GM21528 (cell line): ENCODE measurements at regions not wholly inside any gene's neighbourhood (a gene's known extent, or its start where the extent isn't known, plus 50 kb on each side); places are given as distances from the start of the nearest gene placed in this dataset.

Experiments
- ATAC-seq: cut with Tn5 transposase; IDR thresholded peaks from one replicate; pipeline ENCODE4 v1.9.1; 2021; ENCODE audit warnings: mild to moderate bottlenecking, moderate library complexity; ENCODE audit not compliant: unreplicated experiment, low FRiP score

- no peak for ATAC-seq
Observed at GRCh38 chr5:41670854-41671479, 160.6 kb upstream of the PLCXD3 start.

- ATAC-seq = no peak
Observed at GRCh38 chr5:41670216-41670615, 159.8 kb upstream of the PLCXD3 start.

DNA sequence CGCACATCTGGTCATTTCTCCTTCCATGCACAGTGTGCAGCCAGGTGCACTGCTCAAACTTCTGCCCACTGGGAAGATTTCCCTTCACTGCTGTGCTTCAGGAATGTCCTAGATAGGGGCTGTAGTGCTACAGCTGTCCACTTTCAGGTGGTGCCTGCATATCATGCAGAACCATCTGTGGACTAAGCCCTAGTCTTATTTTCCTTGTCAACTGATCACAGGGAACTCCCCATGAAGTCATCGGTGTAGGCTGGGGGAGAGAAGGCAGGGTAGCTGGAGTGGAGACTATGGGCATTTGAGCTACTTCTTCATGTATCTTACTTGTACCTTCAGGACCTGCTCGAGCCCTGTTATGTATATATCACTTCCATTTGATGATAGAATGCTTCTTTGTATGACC lies 150.9 kb upstream of the PLCXD3 start:
- no peak for ATAC-seq

DNA sequence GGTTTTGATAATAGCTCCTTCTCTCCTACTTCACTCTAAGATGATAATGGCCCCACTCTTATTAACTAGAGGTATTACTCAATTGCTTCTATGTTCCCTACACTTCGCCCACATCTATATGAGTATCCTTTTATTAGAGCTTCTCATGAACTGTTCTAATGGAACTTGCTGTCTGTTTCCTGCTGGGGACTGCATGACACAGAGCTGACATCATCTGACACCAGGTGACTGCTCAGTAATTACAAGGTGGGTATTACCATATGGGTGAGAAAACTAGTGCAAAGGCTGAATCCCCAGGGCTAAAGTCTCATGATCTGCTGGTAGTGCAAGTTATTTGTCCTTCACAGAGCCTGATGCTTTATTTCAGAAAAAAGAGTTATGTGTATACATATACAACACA lies 146.2 kb upstream of the PLCXD3 start:
- ATAC-seq = no peak

- ATAC-seq = no peak
Observed at GRCh38 chr5:41650131-41650530, 139.7 kb upstream of the PLCXD3 start.

DNA sequence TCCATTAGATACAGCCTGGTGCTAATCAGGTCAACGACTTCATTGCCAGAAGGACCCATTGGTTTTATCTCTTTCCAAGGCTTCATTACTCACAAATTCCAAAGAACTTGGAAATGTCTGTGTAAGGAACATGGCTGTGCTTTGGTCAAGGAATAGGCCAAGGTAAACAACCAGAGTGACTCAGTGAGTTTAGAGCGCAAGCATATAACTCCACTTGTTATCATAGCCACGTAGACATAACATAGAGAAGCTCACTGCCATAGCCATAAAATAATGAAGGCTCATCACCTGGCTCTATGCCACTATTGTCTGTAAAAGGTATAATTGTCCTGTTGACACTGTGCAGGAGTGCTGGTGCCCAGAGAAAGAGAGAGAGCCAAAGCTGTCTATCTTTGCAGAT lies 139.3 kb upstream of the PLCXD3 start:
- ATAC-seq = no peak

DNA sequence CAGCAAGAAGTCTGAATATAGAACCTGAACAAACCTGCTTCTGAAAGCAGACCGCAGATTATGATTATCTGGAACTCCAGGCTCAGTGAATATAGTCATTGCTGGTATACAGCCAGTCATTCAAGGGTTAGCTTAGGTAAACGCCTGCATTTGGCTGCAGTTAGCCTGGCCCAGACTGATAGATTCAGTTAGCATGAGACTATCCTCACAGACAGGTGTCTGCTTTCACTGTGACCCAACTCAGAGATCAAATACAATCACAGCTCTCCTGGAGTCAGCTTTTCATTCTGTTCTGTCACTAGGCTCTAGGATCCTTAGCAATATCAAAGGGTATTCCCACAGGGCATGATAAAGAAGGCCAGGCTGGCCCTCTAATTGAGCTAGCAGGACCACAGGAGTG lies 138.6 kb upstream of the PLCXD3 start:
- no peak for ATAC-seq

DNA sequence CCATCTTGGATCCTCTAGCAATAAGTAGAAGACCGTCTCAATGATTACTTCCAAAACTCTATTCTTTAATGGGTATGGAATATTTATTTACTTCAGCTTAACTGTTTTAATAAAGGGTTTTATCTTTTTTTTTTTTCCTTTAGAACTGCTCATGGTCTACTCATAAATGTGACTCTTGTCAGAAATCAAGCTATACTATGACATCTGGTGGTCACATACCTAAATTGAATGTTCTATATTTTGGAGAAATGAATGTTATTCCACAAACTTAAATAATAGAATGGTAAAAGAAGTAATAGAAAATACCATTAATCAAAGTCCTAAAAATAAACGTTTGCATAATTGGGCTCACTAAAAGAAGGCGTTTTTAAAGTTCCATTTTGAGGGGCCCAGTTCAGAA lies 131.2 kb upstream of the PLCXD3 start:
- ATAC-seq = no peak

- no peak for ATAC-seq
Observed at GRCh38 chr5:41638685-41639084, 128.3 kb upstream of the PLCXD3 start.

- ATAC-seq = no peak
Observed at GRCh38 chr5:41637869-41638268, 127.5 kb upstream of the PLCXD3 start.

DNA sequence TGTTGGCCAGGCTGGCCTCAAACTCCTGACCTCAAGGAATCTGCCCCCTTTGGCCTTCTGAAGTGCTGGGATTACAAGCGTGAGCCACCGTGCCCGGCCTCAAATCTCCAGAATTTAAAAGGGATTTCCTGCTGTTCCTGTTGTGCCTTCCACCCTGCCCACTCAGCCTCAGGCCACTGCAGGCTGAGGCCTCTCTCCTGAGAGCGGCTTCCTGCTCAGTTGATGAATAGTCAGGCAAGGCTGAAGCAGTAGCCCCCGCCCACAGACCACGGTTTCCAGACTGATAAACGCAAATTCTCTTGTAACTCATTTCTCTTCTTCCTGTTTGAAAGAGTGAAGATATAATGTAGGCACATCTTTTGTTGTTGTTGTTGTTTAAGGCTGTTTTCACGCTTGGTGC lies 127.0 kb upstream of the PLCXD3 start:
- no peak for ATAC-seq

DNA sequence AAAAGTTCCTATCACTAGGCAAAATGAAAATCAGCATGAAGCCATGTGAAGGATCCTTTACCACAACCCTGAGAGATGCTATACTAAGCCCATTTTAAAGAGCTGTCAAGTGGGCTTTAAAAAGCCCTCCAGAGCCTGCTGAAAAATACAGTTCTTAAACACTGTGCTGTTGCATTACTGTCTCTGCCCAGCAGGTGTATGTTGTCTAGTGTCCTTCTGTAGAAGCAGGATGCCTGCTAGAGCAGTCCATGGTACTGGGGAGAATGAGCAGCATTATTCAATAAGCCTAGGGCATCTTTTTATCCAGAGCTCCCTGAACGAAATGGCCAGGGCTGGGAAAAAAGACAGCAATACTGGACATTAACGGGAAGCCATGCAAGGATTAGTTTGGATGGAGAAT lies 126.2 kb upstream of the PLCXD3 start:
- ATAC-seq = peak; percentile 77

DNA sequence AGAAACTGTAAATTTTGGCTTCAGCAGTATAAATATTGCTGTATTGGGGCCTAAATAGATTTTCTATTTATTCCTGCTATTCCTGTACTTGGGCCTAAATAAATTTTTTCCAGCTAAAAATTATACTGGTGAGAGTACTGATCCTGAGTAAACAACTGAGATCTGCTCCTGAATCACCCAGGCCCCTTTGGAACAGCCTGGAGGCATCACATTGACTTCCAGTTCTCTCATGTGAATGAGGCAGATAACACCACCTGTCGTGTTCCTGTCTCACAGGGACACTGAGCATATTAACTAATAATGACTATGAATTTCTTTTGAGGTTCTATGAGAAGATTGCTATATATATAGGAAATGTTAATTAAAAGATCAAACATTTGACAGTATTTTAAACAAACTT lies 119.5 kb upstream of the PLCXD3 start:
- no peak for ATAC-seq

GRCh38 chr5:41625571-41625970 lies 115.2 kb upstream of the PLCXD3 start:
- ATAC-seq = no peak

DNA sequence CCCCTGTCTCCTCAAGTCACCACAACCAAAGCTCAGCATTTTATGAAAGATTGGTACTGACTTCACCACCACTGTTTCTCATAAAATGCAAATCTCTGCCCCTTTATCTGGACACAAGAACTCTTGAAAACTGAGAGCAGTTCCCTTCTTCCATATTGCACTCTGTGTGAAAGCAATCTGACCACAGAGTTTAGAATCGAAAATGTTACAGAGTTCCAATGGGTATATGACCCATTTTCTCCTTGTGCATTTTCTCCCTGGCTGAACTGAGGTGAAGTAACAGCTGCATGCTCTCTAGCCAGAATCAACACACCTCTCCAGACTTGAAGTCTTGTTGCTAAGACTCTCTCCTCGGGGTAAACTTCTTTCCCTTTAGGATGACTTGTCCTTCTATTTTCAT lies 111.0 kb upstream of the PLCXD3 start:
- ATAC-seq = no peak

GRCh38 chr5:41617843-41618515 lies 107.6 kb upstream of the PLCXD3 start:
- ATAC-seq = no peak

DNA sequence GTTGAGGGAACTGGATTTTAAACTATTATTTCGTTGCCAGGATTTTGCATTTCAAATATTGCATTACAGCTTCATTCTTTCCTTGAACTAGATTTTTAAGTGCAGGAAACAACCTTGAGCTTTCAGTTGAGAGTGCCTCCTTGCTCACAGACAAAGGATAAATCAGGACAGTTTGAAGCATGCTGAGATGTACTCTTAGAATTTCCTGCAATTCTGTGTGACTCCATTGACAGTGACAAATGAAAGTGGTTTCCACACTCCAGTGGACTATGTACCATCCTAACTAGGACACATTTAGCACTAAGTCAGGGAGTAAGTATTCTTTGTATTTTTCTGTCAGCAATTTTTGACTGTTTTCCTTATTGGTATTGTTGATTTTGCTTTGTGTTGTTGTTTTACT lies 100.0 kb upstream of the PLCXD3 start:
- ATAC-seq = no peak

DNA sequence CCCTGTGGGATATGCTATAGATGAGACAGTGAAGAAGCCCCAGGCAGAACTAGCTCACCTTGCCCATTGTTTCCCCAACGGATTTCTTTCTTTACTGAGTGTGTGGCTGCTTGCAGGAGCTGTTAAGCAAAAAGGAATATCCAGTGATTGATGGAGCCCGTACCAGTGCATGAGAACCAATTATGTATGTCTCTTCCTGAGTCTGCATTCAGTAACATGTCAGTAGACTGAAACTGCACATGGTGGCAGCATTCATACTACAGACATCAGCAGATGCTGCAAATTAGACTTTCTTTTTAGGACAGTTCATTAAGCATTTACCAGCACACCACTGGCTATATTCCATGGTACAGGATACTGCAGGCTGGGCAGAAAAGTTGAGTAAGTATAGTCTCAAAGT lies 90.3 kb upstream of the PLCXD3 start:
- no peak for ATAC-seq

DNA sequence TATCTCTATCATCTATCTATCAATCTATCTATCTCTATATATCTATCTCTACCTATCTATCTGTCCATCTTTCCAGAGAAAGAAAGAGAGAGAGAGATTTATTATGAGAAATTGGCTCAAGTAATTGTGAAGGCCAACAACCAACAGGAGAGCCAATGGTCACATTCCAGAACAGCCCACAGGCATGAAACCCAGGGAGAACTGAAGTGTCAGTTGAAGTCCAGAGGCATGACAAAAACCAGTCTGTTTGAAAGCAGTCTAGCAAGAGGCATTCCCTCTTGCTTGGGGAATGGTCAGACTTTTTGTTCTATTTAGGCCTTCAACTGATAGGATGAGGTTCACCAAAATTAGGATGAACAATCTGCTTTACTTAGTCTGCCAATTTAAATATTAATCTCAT lies 87.6 kb upstream of the PLCXD3 start:
- no peak for ATAC-seq

DNA sequence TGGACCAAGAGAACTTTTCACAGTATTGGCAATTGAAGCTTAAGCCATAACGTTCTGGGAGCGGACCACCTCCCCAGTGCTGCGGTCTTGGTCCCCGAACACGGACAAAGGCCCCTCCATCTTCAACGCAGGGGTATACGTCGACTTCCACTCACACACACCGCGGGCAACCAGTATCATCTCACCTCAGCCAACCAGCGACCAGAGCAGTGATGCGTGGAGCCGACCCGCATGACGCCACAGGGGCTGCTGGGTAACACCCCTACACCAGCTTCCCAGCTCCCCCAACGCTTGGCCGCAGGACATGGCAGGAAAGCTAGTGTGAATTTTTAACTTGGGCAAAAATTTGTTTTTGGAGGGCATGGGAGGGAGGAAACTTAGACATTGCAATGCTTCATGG lies 77.3 kb upstream of the PLCXD3 start:
- no peak for ATAC-seq

- no peak for ATAC-seq
Observed at GRCh38 chr5:41575110-41575779, 64.8 kb upstream of the PLCXD3 start.

- no peak for ATAC-seq
Observed at GRCh38 chr5:41574391-41574790, 64.0 kb upstream of the PLCXD3 start.
